ENCODE measurements at regions not wholly inside any gene's neighbourhood (a gene's known extent, or its start where the extent isn't known, plus 50 kb on each side); places are given as distances from the start of the nearest gene placed in this dataset.

- TF ChIP-seq MYC (IDR thresholded peaks at IDR 0.05; ENCODE audit: borderline replicate concordance, low read length) (no peak), EP300 (IDR thresholded peaks at IDR 0.05) (no peak)
Measured at GRCh38 chr10:101292194-101293006, 61.6 kb upstream of the BTRC start (continued).

- no peak overlapping the region for H3K27ac ChIP-seq
- peak overlapping the region; percentile 96 for H3K4me2 ChIP-seq
- WGBS (ENCODE audit: missing lambda C conversion rate): 80% methylated on average over 14 of the region's 17 CpGs
- CTCF ChIA-PET: interaction anchor here (1.2 to 15.8 kb wide), 16 partner anchors 8 to 269 kb away, joined by 3 to 253 read pairs (median 9); no protein-coding TSS in a partner anchor
- H3K4me1 ChIP-seq: peaks cover 3% of the 10 kb centered on the region; the same call in 1 of the 3 replicates
- H3K9me3 ChIP-seq: no peaks in the 10 kb centered on the region
- DNase-seq (ENCODE audit: low read depth in 1 of 2, low spot score in 1 of 2) (no peak), ATAC-seq (no peak), FAIRE-seq (no peak)
- TF ChIP-seq CHD4 (IDR thresholded peaks at IDR 0.05; ENCODE audit: borderline replicate concordance) (no peak), FOSL2 (IDR thresholded peaks at IDR 0.05) (no peak), FOSL2 (CRISPR knock-in tag; IDR thresholded peaks at IDR 0.05) (no peak), ZSCAN20 (CRISPR knock-in tag; IDR thresholded peaks at IDR 0.05) (no peak)
- POLR2A ChIA-PET: interaction anchor here (0.6 kb wide), 1 partner anchor 704 kb away, joined by 6 read pairs; no protein-coding TSS in a partner anchor
- peak overlapping the region; percentile 63 for H3K4me3 ChIP-seq
Measured at GRCh38 chr10:101293007-101293723, 60.8 kb upstream of the BTRC start.

- DNase-seq (ENCODE audit: low read depth in 1 of 2, low spot score in 1 of 2) (no peak), FAIRE-seq (no peak), ATAC-seq (no peak)
- Histone ChIP-seq H3K27ac (no peak overlapping the region), H3K9me3 (no peaks in the 10 kb centered on the region), H3K4me1 (peaks cover 3% of the 10 kb centered on the region; the same call in 1 of the 3 replicates), H3K4me2 (no peak overlapping the region), H3K4me3 (no peak overlapping the region)
- no peak for TF ChIP-seq ATOH8 (CRISPR knock-in tag; IDR thresholded peaks at IDR 0.05; ENCODE audit: low read depth)
- no peak for TF ChIP-seq MYC (IDR thresholded peaks at IDR 0.05; ENCODE audit: borderline replicate concordance, low read length)
- TF ChIP-seq RNF2 (IDR thresholded peaks at IDR 0.05; ENCODE audit: borderline replicate concordance, low read depth): no peak
- TF ChIP-seq CEBPB (IDR thresholded peaks at IDR 0.05): no peak
- TF ChIP-seq JUNB (IDR thresholded peaks at IDR 0.05): no peak
- no peak for TF ChIP-seq EP300 (IDR thresholded peaks at IDR 0.05)
- TF ChIP-seq FOXS1 (CRISPR knock-in tag; IDR thresholded peaks at IDR 0.05): no peak
- no peak for TF ChIP-seq BHLHE40 (IDR thresholded peaks at IDR 0.05; ENCODE audit: low read depth, low read length)
- no peak for TF ChIP-seq FOSL2 (IDR thresholded peaks at IDR 0.05)
- no peak for TF ChIP-seq FOSL2 (CRISPR knock-in tag; IDR thresholded peaks at IDR 0.05)
- no peak for TF ChIP-seq NFE2L2 (conservative IDR thresholded peaks at IDR 0.05; ENCODE audit: low read length)
- WGBS (ENCODE audit: missing lambda C conversion rate): 85% methylated on average over 3 of the region's 3 CpGs
- POLR2A ChIA-PET: no interaction called here
- CTCF ChIA-PET: interaction anchor here (0.7 to 15.8 kb wide), 8 partner anchors 7 to 268 kb away, joined by 3 to 253 read pairs (median 18); no protein-coding TSS in a partner anchor
Measured at GRCh38 chr10:101294109-101294508, 59.9 kb upstream of the BTRC start.

GRCh38 chr10:101295261-101295660, 58.7 kb upstream of the BTRC start:
- Histone ChIP-seq H3K4me3 (no peak overlapping the region), H3K27ac (no peak overlapping the region), H3K4me1 (peaks cover 3% of the 10 kb centered on the region; the same call in 1 of the 3 replicates), H3K9me3 (no peaks in the 10 kb centered on the region), H3K4me2 (no peak overlapping the region)
- FAIRE-seq: no peak
- no peak for DNase-seq (ENCODE audit: low read depth in 1 of 2, low spot score in 1 of 2)
- CTCF ChIA-PET: interaction anchor here (0.6 to 15.8 kb wide), 4 partner anchors 23 to 100 kb away, joined by 3 to 253 read pairs (median 4); no protein-coding TSS in a partner anchor
- TF ChIP-seq CEBPB (IDR thresholded peaks at IDR 0.05): no peak
- no peak for TF ChIP-seq ELK1 (IDR thresholded peaks at IDR 0.05; ENCODE audit: low read depth, low read length)
- no peak for TF ChIP-seq RFX5 (IDR thresholded peaks at IDR 0.05)
- TF ChIP-seq HDAC2 (IDR thresholded peaks at IDR 0.05): no peak
- TF ChIP-seq HOXA7 (CRISPR knock-in tag; IDR thresholded peaks at IDR 0.05): no peak
- no peak for TF ChIP-seq BHLHE40 (IDR thresholded peaks at IDR 0.05; ENCODE audit: low read depth, low read length)
- TF ChIP-seq RCOR1 (IDR thresholded peaks at IDR 0.05; ENCODE audit: low read depth, low read length): no peak
- TF ChIP-seq KDM5A (IDR thresholded peaks at IDR 0.05): no peak
- TF ChIP-seq ZFP36 (IDR thresholded peaks at IDR 0.05; ENCODE audit: borderline replicate concordance, partially characterized antibody): no peak
- no peak for TF ChIP-seq EHMT2 (IDR thresholded peaks at IDR 0.05; ENCODE audit: low read depth)
- no peak for TF ChIP-seq NFE2L2 (conservative IDR thresholded peaks at IDR 0.05; ENCODE audit: low read length)
- TF ChIP-seq HOXB13 (CRISPR knock-in tag; IDR thresholded peaks at IDR 0.05; ENCODE audit: low read depth): no peak
- no peak for TF ChIP-seq CHD2 (IDR thresholded peaks at IDR 0.05; ENCODE audit: low read length, partially characterized antibody)
- no peak for TF ChIP-seq EHF (CRISPR knock-in tag; IDR thresholded peaks at IDR 0.05)
- no peak for TF ChIP-seq NR3C1 (IDR thresholded peaks at IDR 0.05)
- WGBS (ENCODE audit: missing lambda C conversion rate): 42% methylated on average over 4 of the region's 4 CpGs
- ATAC-seq: no peak
- POLR2A ChIA-PET: no interaction called here
